ENCODE measurements at regions not wholly inside any gene's neighbourhood (a gene's known extent, or its start where the extent isn't known, plus 50 kb on each side); places are given as distances from the start of the nearest gene placed in this dataset.

DNA sequence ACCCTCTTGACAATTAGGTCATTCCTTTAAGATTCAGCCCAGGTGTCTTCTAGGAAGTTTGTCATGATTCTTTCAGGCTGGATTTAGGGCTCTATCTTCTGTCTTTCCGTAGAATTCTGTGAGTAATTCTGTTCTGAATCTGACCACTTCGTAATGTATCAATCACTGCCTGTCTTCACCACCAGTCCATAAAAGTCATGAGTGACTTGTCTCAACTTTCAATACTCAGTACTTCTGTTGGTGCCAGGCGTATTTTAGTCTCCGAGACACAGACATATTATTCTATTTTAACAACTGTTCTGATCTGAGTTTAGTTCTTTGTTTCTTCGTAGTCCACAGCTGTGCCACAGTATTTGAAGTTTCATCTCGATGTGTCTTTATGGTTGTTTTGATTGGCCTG lies 310.7 kb downstream of the PPARGC1A start:
- TF ChIP-seq PAX5 (IDR thresholded peaks at IDR 0.05; ENCODE audit: insufficient read depth, low read length, severe bottlenecking): no peak
- no peak for TF ChIP-seq POLR2A (IDR thresholded peaks at IDR 0.05; ENCODE audit: low read depth, low read length)
- TF ChIP-seq POLR2AphosphoS5 (IDR thresholded peaks at IDR 0.05; ENCODE audit: low read depth, low read length): no peak
- TF ChIP-seq SPI1 (IDR thresholded peaks at IDR 0.05; ENCODE audit: low read depth, low read length): no peak
- no peak for TF ChIP-seq TAF1 (IDR thresholded peaks at IDR 0.05; ENCODE audit: low read depth, low read length)
- TF ChIP-seq POU2F2 (IDR thresholded peaks at IDR 0.05; ENCODE audit: low read depth, low read length): no peak

All from GM12891 (cell line).